Fibroblast of lung (primary cell): ENCODE measurements at regions not wholly inside any gene's neighbourhood (a gene's known extent, or its start where the extent isn't known, plus 50 kb on each side); places are given as distances from the start of the nearest gene placed in this dataset.

Experiments used
- DNase-seq, 2 donors: peaks; one replicate each; pipeline versions ENCODE4 v3.0.0 to v3.0.0-alpha.2; 2010; ENCODE audit warnings: low read depth in 2 of 2
- H2AFZ ChIP-seq: 2 replicates; pipeline ENCODE4 v1.5.1; 2012; ENCODE audit warnings: low read length, control low read depth, inconsistent platforms
- H3K27ac ChIP-seq: 2 replicates; pipeline ENCODE4 v1.5.1; 2011; ENCODE audit warnings: low read length, control low read depth; ENCODE audit not compliant: insufficient read depth
- H3K27me3 ChIP-seq: 2 replicates; pipeline ENCODE4 v1.5.1; 2011; ENCODE audit warnings: mild to moderate bottlenecking, low read length; ENCODE audit not compliant: control insufficient read depth, insufficient read depth
- H3K36me3 ChIP-seq: 2 replicates; pipeline ENCODE4 v1.5.1; 2011; ENCODE audit warnings: low read length; ENCODE audit not compliant: control insufficient read depth, insufficient read depth
- H3K4me1 ChIP-seq: 2 replicates; pipeline ENCODE4 v1.5.1; 2011; ENCODE audit warnings: low read length; ENCODE audit not compliant: control insufficient read depth, insufficient read depth; ENCODE audit errors: extremely low read depth
- H3K4me2 ChIP-seq: 2 replicates; pipeline ENCODE4 v1.5.1; 2011; ENCODE audit warnings: low read length, control low read depth; ENCODE audit not compliant: insufficient read depth; ENCODE audit errors: extremely low read depth
- H3K4me3 ChIP-seq, 4 experiments: fragments of 200-600 bp in 1 of 4; sonication (generic) in 1 of 4; replicated peaks in 1 of 4; 2 replicates each; pipeline ENCODE4 v1.5.1; 2011 to 2016; ENCODE audit warnings: low read length in 4 of 4, low read depth in 3 of 4, mild to moderate bottlenecking in 3 of 4, control low read depth in 2 of 4, inconsistent platforms in 1 of 4, mixed read lengths in 1 of 4; ENCODE audit not compliant: insufficient read depth in 1 of 4; ENCODE audit errors: control extremely low read depth in 1 of 4
- H3K79me2 ChIP-seq: 2 replicates; pipeline ENCODE4 v1.5.1; 2012; ENCODE audit warnings: mild to moderate bottlenecking, low read length, inconsistent platforms; ENCODE audit not compliant: control insufficient read depth, insufficient read depth
- H3K9ac ChIP-seq: 2 replicates; pipeline ENCODE4 v1.5.1; 2011; ENCODE audit warnings: mild to moderate bottlenecking, low read length, control low read depth; ENCODE audit not compliant: insufficient read depth
- H3K9me3 ChIP-seq: 2 replicates; pipeline ENCODE4 v1.5.1; 2012; ENCODE audit warnings: low read depth, low read length; ENCODE audit not compliant: control insufficient read depth, insufficient read depth
- H4K20me1 ChIP-seq: 2 replicates; pipeline ENCODE4 v1.5.1; 2011; ENCODE audit warnings: low read length; ENCODE audit not compliant: control insufficient read depth, insufficient read depth; ENCODE audit errors: extremely low read depth
- CTCF ChIP-seq, 2 donors: IDR thresholded peaks in 1 of 2; conservative IDR thresholded peaks in 1 of 2; 1 replicate in 1 of 2; 2 replicates in 1 of 2; pipeline ENCODE4 v1.5.1; 2011 to 2012; ENCODE audit warnings: low read length in 2 of 2, control low read depth in 1 of 2, inconsistent platforms in 1 of 2, low read depth in 1 of 2, mild to moderate bottlenecking in 1 of 2
- EZH2 ChIP-seq: IDR thresholded peaks from 2 replicates; pipeline ENCODE4 v1.5.1; 2012; ENCODE audit warnings: low read length, control low read depth, mild to moderate bottlenecking; ENCODE audit errors: missing control alignments

DNA sequence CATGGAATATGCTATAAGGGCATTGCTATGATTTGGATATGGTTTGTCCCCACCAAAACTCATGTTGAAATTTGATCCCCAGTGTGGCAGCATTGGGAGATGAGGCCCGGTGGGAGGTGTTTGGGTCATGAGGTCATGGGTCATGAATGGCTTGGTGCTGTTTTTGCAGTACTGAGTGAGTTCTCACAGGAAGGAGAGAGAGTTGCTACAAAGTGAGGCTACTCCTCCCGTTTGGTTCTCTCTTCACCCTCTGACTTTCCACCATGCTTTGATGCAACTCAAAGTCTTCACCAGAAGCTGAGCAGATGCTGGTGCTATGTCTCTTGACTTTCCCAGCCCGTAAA, 388.1 kb upstream of the TMPO start:
- H3K36me3 ChIP-seq = no peaks in the 10 kb centered on the region
- no peaks in the 10 kb centered on the region for H3K4me1 ChIP-seq
- no peak overlapping the region for H3K27ac ChIP-seq
- no peaks in the 10 kb centered on the region for H3K9me3 ChIP-seq
- H3K27me3 ChIP-seq = no peaks in the 10 kb centered on the region
- H4K20me1 ChIP-seq = no peaks in the 10 kb centered on the region
- no peak overlapping the region for H3K4me2 ChIP-seq
- no peaks in the 10 kb centered on the region for H3K79me2 ChIP-seq
- TF ChIP-seq CTCF (conservative IDR thresholded peaks at IDR 0.05 in 1 of 2, IDR thresholded peaks at IDR 0.05 in 1 of 2; ENCODE audit: low read depth in 1 of 2, low read length in 2 of 2) = no peak
- TF ChIP-seq EZH2 = no peak
- H3K9ac ChIP-seq = no peak overlapping the region
- no peak overlapping the region for H2AFZ ChIP-seq
- no peak overlapping the region for H3K4me3 ChIP-seq
- no peak for DNase-seq

DNA sequence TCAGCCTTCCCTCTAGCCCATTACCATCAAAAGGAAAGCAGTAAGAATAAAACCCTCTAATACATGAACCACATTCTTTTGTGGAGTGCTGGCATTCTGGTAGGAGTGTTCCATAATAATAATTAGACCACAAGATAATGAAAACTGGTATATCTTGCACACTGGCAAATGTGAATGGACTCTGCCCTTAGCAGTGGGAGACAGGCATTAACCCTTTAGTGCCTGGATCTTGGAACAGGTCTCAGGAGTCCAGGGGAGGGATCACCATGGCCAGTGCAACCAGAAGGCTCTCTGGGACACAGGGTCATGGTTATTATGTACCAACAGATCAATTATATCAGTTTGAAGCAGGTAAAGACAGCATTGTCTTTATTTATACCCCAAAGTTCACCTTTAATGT, 387.5 kb upstream of the TMPO start:
- no peak overlapping the region for H2AFZ ChIP-seq
- H3K4me2 ChIP-seq = no peak overlapping the region
- no peak overlapping the region for H3K27ac ChIP-seq
- TF ChIP-seq CTCF (conservative IDR thresholded peaks at IDR 0.05 in 1 of 2, IDR thresholded peaks at IDR 0.05 in 1 of 2; ENCODE audit: low read depth in 1 of 2, low read length in 2 of 2) = no peak
- TF ChIP-seq EZH2 = no peak
- DNase-seq = no peak
- H3K9me3 ChIP-seq = no peaks in the 10 kb centered on the region
- no peaks in the 10 kb centered on the region for H3K79me2 ChIP-seq
- H3K27me3 ChIP-seq = no peaks in the 10 kb centered on the region
- H3K9ac ChIP-seq = no peak overlapping the region
- H3K4me1 ChIP-seq = no peaks in the 10 kb centered on the region
- H3K4me3 ChIP-seq = no peak overlapping the region
- no peaks in the 10 kb centered on the region for H3K36me3 ChIP-seq
- H4K20me1 ChIP-seq = no peaks in the 10 kb centered on the region

GRCh38 chr12:98136544-98136943, 378.8 kb upstream of the TMPO start:
- H2AFZ ChIP-seq = no peak overlapping the region
- H3K79me2 ChIP-seq = no peaks in the 10 kb centered on the region
- TF ChIP-seq CTCF (conservative IDR thresholded peaks at IDR 0.05 in 1 of 2, IDR thresholded peaks at IDR 0.05 in 1 of 2; ENCODE audit: low read depth in 1 of 2, low read length in 2 of 2) (no peak), EZH2 (no peak)
- H3K4me1 ChIP-seq = no peaks in the 10 kb centered on the region
- no peak for DNase-seq
- H3K9me3 ChIP-seq = no peaks in the 10 kb centered on the region
- H3K4me3 ChIP-seq = no peak overlapping the region
- H4K20me1 ChIP-seq = no peaks in the 10 kb centered on the region
- H3K27ac ChIP-seq = no peak overlapping the region
- H3K27me3 ChIP-seq = no peaks in the 10 kb centered on the region
- no peak overlapping the region for H3K4me2 ChIP-seq
- no peaks in the 10 kb centered on the region for H3K36me3 ChIP-seq
- no peak overlapping the region for H3K9ac ChIP-seq
